ENCODE measurements at regions not wholly inside any gene's neighbourhood (a gene's known extent, or its start where the extent isn't known, plus 50 kb on each side); places are given as distances from the start of the nearest gene placed in this dataset.

DNA sequence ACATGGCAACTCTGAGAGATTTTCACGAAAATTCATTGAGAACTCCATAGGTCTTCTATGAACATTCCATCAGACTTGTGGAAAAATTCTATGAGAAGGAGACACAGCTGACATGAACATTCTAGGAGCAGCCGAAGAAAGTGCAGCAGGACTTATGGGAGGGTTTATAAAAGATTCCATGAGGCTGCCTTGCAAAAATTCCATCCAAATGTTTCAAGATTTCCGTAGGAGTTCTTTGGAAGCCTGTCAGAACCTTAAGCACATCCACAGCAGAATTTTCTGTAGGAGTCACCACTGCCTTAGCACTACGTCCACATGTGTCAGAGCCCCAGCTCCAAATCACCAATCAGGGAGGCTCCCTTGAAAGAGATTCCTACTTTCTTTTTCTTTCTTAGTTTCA lies 67.0 kb upstream of the MSX1 start:
- no peak overlapping the region for H3K4me3 ChIP-seq (ENCODE audit: low read depth, low read length)
- in situ Hi-C loops (cut with HindIII; ENCODE audit: low sequenced_read_pairs), result no loop called here
- TF ChIP-seq, protein P1, sequence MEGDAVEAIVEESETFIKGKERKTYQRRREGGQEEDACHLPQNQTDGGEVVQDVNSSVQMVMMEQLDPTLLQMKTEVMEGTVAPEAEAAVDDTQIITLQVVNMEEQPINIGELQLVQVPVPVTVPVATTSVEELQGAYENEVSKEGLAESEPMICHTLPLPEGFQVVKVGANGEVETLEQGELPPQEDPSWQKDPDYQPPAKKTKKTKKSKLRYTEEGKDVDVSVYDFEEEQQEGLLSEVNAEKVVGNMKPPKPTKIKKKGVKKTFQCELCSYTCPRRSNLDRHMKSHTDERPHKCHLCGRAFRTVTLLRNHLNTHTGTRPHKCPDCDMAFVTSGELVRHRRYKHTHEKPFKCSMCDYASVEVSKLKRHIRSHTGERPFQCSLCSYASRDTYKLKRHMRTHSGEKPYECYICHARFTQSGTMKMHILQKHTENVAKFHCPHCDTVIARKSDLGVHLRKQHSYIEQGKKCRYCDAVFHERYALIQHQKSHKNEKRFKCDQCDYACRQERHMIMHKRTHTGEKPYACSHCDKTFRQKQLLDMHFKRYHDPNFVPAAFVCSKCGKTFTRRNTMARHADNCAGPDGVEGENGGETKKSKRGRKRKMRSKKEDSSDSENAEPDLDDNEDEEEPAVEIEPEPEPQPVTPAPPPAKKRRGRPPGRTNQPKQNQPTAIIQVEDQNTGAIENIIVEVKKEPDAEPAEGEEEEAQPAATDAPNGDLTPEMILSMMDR (IDR thresholded peaks at IDR 0.05; ENCODE audit: low read depth, low read length), result no peak
- DNase-seq (ENCODE audit: low read depth, low spot score), result peak; percentile 14

DNA sequence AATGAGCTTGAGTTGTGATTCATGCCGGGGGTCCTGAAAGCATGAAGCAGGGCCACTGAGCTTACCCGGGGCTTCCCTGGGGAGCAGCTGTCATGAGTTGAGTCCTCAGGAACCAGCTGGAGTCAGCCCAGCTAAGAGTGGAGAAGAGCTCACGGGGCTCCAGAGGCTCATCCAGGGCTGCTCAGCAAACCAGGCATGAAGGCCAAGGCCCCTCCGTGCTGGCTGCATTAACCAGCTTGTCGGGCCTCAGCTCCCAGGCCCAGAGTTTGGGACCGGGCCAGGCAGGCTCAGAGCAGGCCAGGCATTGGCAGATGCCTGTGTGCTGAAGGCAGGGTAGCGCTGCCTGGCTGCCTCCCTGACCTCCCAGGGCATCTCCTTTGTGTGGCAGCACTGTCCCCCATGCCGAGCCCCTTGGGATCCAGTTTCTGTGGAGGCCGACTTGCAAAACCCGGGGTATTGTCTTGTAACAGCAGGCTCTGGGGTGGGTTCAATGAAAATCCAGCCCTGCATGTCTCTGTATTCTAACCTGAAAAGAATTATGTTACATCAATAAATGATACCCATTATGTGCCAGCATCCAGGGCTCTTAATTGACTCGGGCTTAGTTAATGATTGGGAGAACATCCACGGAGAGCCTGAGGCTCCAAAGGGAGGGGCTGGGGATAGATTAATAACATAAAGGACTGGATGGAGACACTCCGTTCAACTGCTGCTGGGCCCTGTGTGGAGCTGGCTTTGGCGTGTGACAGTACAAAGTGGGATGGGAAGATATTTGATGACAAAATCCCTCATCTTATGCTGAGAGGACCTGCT lies 68.0 kb upstream of the MSX1 start:
- TF ChIP-seq, protein P1 (IDR thresholded peaks at IDR 0.05; ENCODE audit: low read depth, low read length), result no peak
- DNase-seq (ENCODE audit: low read depth, low spot score), result peak; percentile 51
- H3K4me3 ChIP-seq (ENCODE audit: low read depth, low read length), result no peak overlapping the region
- in situ Hi-C loops (cut with HindIII; ENCODE audit: low sequenced_read_pairs), result no loop called here

DNA sequence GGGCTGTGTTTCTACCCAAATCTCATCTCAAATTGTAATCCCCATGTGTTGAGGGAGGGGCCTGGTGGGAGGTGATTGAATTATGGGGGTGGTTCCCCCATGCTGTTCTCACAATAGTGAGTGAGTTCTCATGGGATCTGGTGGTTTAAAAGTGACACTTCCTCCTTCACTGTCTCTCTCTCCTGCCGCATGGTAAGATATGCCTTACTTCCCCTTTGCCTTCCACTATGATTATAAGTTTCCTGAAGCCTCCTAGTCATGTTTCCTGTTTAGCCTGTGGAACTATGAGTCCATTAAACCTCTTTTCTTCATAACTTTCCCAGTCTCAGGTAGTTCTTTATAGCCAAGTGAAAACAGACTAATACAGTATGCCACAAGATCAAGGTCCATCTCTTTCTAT lies 70.0 kb upstream of the MSX1 start:
- TF ChIP-seq, protein P1 (IDR thresholded peaks at IDR 0.05; ENCODE audit: low read depth, low read length), result no peak
- in situ Hi-C loops (cut with HindIII; ENCODE audit: low sequenced_read_pairs), result no loop called here
- no peak overlapping the region for H3K4me3 ChIP-seq (ENCODE audit: low read depth, low read length)
- DNase-seq (ENCODE audit: low read depth, low spot score), result no peak

DNA sequence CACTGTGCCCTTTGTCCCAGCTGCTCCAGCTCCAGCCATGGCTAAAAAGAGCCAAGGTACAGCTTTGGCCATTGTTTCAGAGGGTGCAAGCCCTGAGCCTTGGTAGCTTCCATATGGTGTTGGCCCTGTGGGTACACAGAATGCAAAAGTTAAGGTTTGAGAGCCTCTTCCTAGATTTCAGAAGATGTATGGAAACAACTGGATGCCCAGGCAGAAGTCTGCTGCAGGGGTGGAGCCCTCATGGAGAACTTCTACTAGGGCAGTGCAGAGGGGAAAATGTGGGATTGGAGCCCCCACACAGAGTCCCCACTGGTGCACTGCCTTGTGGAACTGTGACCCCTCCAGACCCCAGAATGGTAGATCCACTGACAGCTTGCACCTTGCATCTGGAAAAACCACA lies 70.9 kb upstream of the MSX1 start:
- no peak overlapping the region for H3K4me3 ChIP-seq (ENCODE audit: low read depth, low read length)
- in situ Hi-C loops (cut with HindIII; ENCODE audit: low sequenced_read_pairs), result no loop called here
- TF ChIP-seq, protein P1 (IDR thresholded peaks at IDR 0.05; ENCODE audit: low read depth, low read length), result no peak
- no peak for DNase-seq (ENCODE audit: low read depth, low spot score)

DNA sequence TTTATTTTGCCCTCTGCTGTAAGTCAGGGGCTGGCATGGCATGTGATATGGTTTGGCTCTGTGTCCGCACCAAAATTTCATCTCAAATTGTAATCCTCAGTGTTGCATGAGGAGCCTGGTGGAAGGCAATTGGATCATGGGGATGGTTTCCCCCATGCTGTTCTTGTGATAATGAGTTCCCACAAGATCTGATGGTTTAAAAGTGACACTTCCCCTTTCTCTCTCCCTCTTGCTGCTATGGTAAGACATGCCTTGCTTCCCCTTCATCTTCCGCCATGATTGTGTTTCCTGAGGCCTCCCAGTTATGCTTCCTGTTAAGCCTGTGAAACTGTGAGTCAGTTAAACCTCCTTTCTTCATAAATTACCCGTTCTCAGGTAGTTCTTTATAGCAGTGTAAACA lies 72.0 kb upstream of the MSX1 start:
- no peak for DNase-seq (ENCODE audit: low read depth, low spot score)
- in situ Hi-C loops (cut with HindIII; ENCODE audit: low sequenced_read_pairs), result no loop called here
- H3K4me3 ChIP-seq (ENCODE audit: low read depth, low read length), result no peak overlapping the region
- TF ChIP-seq, protein P1 (IDR thresholded peaks at IDR 0.05; ENCODE audit: low read depth, low read length), result no peak

DNA sequence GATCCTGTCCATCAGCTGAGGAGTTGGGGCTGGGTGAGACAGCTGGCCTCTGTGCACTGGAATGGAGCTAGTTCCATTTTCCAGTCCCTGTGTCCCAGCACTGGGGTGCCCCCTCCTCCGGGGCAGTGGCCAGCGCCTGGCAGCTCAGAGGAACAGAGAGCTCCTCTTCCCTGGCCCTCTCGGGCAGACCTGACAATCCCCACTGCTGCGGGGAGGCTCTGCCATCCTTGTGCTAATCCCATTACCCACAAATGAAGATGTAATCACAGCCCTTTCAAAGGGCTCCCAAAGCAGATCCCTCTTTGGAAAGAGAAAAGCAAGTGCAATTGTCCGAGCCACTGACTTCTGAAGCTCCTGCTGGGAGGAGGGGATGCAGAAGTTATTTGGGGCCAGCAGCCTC lies 75.1 kb upstream of the MSX1 start:
- in situ Hi-C loops (cut with HindIII; ENCODE audit: low sequenced_read_pairs), result no loop called here
- no peak overlapping the region for H3K4me3 ChIP-seq (ENCODE audit: low read depth, low read length)
- DNase-seq (ENCODE audit: low read depth, low spot score), result no peak
- TF ChIP-seq, protein P1 (IDR thresholded peaks at IDR 0.05; ENCODE audit: low read depth, low read length), result no peak

Measured in astrocyte of the spinal cord (primary cell).